ENCODE measurements at regions not wholly inside any gene's neighbourhood (a gene's known extent, or its start where the extent isn't known, plus 50 kb on each side); places are given as distances from the start of the nearest gene placed in this dataset.

DNA sequence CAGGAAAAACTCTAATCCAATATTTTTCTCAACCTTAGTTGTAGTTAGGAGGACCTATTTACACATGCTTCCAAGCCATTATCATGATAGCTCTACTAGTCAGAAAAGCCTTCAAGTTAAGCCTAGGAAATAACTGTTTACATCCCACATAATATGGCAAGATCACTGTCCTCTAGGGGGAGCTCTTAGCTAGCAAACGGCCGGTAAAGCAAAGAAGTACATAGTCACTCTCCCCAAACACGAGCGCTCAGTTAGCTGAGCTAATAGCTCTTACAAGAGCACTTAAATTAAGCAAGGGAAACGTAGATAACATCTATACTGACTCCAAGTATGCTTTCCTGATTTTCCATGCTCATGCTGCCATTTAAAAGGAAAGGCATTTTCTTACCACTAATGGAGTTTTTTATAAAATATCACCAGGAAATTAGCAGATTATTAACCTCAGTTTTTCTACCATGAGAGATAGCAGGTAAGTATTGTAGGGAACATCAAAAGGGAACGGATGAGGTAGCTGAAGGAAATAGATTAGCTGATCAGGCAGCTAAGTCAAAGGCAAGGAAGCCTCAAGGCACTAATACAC lies 100.6 kb upstream of the PABPC3 start (continued):
- TF ChIP-seq ZNF462 (CRISPR knock-in tag; IDR thresholded peaks at IDR 0.05) (no peak), CREB1 (CRISPR knock-in tag; IDR thresholded peaks at IDR 0.05; ENCODE audit: low read depth) (no peak), STAT1 (IDR thresholded peaks at IDR 0.05; ENCODE audit: unreplicated experiment) (no peak)
- TF ChIP-seq, protein P1, sequence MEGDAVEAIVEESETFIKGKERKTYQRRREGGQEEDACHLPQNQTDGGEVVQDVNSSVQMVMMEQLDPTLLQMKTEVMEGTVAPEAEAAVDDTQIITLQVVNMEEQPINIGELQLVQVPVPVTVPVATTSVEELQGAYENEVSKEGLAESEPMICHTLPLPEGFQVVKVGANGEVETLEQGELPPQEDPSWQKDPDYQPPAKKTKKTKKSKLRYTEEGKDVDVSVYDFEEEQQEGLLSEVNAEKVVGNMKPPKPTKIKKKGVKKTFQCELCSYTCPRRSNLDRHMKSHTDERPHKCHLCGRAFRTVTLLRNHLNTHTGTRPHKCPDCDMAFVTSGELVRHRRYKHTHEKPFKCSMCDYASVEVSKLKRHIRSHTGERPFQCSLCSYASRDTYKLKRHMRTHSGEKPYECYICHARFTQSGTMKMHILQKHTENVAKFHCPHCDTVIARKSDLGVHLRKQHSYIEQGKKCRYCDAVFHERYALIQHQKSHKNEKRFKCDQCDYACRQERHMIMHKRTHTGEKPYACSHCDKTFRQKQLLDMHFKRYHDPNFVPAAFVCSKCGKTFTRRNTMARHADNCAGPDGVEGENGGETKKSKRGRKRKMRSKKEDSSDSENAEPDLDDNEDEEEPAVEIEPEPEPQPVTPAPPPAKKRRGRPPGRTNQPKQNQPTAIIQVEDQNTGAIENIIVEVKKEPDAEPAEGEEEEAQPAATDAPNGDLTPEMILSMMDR (conservative IDR thresholded peaks at IDR 0.05; ENCODE audit: low read depth in 2 of 2), result peak; percentile 85 to 90

GRCh38 chr13:24997367-24997967 lies 98.5 kb upstream of the PABPC3 start:
- Histone ChIP-seq H2AFZ (no peak overlapping the region), H3K4me1 (ENCODE audit: insufficient read depth) (0 out of 2 replicates have a peak, but pooled peaks cover 3% of the 10 kb centered on the region), H4K20me1 (replicated peaks; ENCODE audit: insufficient read depth) (no peaks in the 10 kb centered on the region), H3K4me3 (no peak overlapping the region), H3K36me3 (ENCODE audit: insufficient read depth) (no peaks in the 10 kb centered on the region), H3K79me2 (replicated peaks; ENCODE audit: insufficient read depth) (no peaks in the 10 kb centered on the region), H3F3A (replicated peaks; ENCODE audit: low read depth) (no peaks in the 10 kb centered on the region), H3K4me2 (no peak overlapping the region), H3K27me3 (ENCODE audit: insufficient read depth) (no peaks in the 10 kb centered on the region), H3K9me2 (ENCODE audit: insufficient read depth) (no peaks in the 10 kb centered on the region), H3K27ac (ENCODE audit: low read depth) (no peak overlapping the region)
- peak; percentile 79 for DNase-seq (ENCODE audit: low spot score)
- Mint-ChIP-seq H3K4me3 (no peak overlapping the region), H3K4me1 (peaks cover 7% of the 10 kb centered on the region; the same call in 2 of the 3 replicates), H3K27ac (no peak overlapping the region), H3K36me3 (ENCODE audit: low read depth) (no peaks in the 10 kb centered on the region), H3K27me3 (ENCODE audit: insufficient read depth, low read depth, poor library complexity) (peaks cover 2% of the 10 kb centered on the region), H3K9me3 (no peaks in the 10 kb centered on the region)
- no peak for TF ChIP-seq STAT1 (IDR thresholded peaks at IDR 0.05; ENCODE audit: unreplicated experiment)
- no peak for TF ChIP-seq EZH2phosphoT487 (IDR thresholded peaks at IDR 0.05; ENCODE audit: unreplicated experiment)
- TF ChIP-seq, protein P1 (conservative IDR thresholded peaks at IDR 0.05; ENCODE audit: low read depth in 2 of 2), result peak; percentile 69 to 88
- ATAC-seq, result peak; percentile 18; the same call in 1 of the 3 replicates

Measured in GM23338 (cell line).